ENCODE measurements at regions not wholly inside any gene's neighbourhood (a gene's known extent, or its start where the extent isn't known, plus 50 kb on each side); places are given as distances from the start of the nearest gene placed in this dataset.

DNA sequence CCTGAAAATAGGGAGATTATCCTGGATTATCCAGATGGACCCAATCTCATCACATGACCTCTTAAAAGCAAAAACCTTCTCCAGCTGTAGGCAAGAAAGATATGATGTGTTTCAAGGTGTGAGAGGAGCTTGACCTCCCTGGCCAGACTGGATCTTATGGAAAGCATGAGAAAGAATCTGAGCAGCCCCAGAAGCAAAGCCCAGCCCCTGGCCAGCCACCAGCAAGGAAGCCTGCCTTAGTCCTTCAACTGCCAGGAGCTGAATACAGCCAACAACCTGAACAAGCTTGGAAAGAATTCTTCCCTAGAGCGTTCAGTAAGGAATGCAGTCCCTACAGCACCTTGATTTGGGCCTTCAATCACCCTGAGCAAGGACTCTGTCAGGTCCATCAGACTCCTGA, 375.0 kb upstream of the CHRM3 start:
- H3K27ac ChIP-seq (ENCODE audit: low read depth, low read length), result no peak overlapping the region
- H3K9me3 ChIP-seq (ENCODE audit: insufficient read depth, low read depth, low read length), result no peaks in the 10 kb centered on the region
- TF ChIP-seq, protein P1, sequence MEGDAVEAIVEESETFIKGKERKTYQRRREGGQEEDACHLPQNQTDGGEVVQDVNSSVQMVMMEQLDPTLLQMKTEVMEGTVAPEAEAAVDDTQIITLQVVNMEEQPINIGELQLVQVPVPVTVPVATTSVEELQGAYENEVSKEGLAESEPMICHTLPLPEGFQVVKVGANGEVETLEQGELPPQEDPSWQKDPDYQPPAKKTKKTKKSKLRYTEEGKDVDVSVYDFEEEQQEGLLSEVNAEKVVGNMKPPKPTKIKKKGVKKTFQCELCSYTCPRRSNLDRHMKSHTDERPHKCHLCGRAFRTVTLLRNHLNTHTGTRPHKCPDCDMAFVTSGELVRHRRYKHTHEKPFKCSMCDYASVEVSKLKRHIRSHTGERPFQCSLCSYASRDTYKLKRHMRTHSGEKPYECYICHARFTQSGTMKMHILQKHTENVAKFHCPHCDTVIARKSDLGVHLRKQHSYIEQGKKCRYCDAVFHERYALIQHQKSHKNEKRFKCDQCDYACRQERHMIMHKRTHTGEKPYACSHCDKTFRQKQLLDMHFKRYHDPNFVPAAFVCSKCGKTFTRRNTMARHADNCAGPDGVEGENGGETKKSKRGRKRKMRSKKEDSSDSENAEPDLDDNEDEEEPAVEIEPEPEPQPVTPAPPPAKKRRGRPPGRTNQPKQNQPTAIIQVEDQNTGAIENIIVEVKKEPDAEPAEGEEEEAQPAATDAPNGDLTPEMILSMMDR (IDR thresholded peaks at IDR 0.05; ENCODE audit: insufficient read depth, low read depth, low read length), result no peak
- TF ChIP-seq EZH2 (IDR thresholded peaks at IDR 0.05; ENCODE audit: insufficient read depth, low read length), result no peak
- H3K4me3 ChIP-seq (ENCODE audit: insufficient read depth, low read depth, low read length), result no peak overlapping the region
- no peak overlapping the region for H3K4me2 ChIP-seq (ENCODE audit: low read length)
- H3K4me1 ChIP-seq (ENCODE audit: insufficient read depth, low read length), result no peaks in the 10 kb centered on the region
- Mint-ChIP-seq H3K27ac (ENCODE audit: unreplicated experiment) (no peak overlapping the region), H3K36me3 (ENCODE audit: low read depth, unreplicated experiment) (no peaks in the 10 kb centered on the region), H3K27me3 (ENCODE audit: low read depth, unreplicated experiment) (no peaks in the 10 kb centered on the region), H3K4me1 (ENCODE audit: low read depth, unreplicated experiment) (no peaks in the 10 kb centered on the region), H3K9me3 (ENCODE audit: unreplicated experiment) (no peaks in the 10 kb centered on the region), H3K4me3 (ENCODE audit: unreplicated experiment) (no peak overlapping the region)
- FAIRE-seq (no peak), DNase-seq (ENCODE audit: low read depth) (no peak)
- H3K9ac ChIP-seq (ENCODE audit: low read length), result no peak overlapping the region
- H3K36me3 ChIP-seq (ENCODE audit: insufficient read depth, low read length), result no peaks in the 10 kb centered on the region
- no peaks in the 10 kb centered on the region for H3K27me3 ChIP-seq (ENCODE audit: insufficient read depth, low read length)
- no peaks in the 10 kb centered on the region for H3K79me2 ChIP-seq (ENCODE audit: insufficient read depth, low read length)
- H4K20me1 ChIP-seq (ENCODE audit: insufficient read depth, low read length), result no peaks in the 10 kb centered on the region
- H2AFZ ChIP-seq (ENCODE audit: low read depth, low read length), result no peak overlapping the region

- H3K4me1 ChIP-seq (ENCODE audit: insufficient read depth, low read length), result no peaks in the 10 kb centered on the region
- H3K27me3 Mint-ChIP-seq (ENCODE audit: low read depth, unreplicated experiment), result no peaks in the 10 kb centered on the region
These were observed 377.8 kb upstream of the CHRM3 start for GRCh38 chr1:239008568-239008967.

DNA sequence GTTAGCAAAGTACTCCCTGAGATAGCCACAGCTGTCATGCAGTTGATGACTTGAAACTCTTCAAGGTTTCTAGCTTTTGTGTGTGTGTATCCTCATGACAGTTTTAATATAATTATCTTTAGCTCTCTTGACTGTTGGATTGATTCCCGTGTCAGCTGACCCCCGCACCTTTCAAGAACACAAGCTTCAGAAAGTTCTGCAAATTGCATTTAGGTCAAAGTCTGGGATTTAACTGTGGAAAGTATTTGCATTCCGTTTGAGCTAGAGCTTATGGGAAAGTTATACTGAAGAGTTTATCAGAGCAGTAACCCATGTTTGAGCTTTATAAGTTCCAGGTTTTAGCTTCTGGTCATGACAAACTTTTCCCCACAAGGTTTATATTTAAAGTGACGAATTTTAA, 380.1 kb upstream of the CHRM3 start:
- Histone ChIP-seq H2AFZ (ENCODE audit: low read depth, low read length) (no peak overlapping the region), H3K27ac (ENCODE audit: low read depth, low read length) (no peak overlapping the region), H3K4me2 (ENCODE audit: low read length) (no peak overlapping the region), H3K27me3 (ENCODE audit: insufficient read depth, low read length) (no peaks in the 10 kb centered on the region), H3K9me3 (ENCODE audit: insufficient read depth, low read depth, low read length) (no peaks in the 10 kb centered on the region), H3K4me3 (ENCODE audit: insufficient read depth, low read depth, low read length) (no peak overlapping the region), H3K79me2 (ENCODE audit: insufficient read depth, low read length) (no peaks in the 10 kb centered on the region), H3K9ac (ENCODE audit: low read length) (no peak overlapping the region), H4K20me1 (ENCODE audit: insufficient read depth, low read length) (no peaks in the 10 kb centered on the region), H3K4me1 (ENCODE audit: insufficient read depth, low read length) (no peaks in the 10 kb centered on the region), H3K36me3 (ENCODE audit: insufficient read depth, low read length) (no peaks in the 10 kb centered on the region)
- TF ChIP-seq EZH2 (IDR thresholded peaks at IDR 0.05; ENCODE audit: insufficient read depth, low read length), result no peak
- TF ChIP-seq, protein P1 (IDR thresholded peaks at IDR 0.05; ENCODE audit: insufficient read depth, low read depth, low read length), result no peak
- Mint-ChIP-seq H3K27me3 (ENCODE audit: low read depth, unreplicated experiment) (no peaks in the 10 kb centered on the region), H3K9me3 (ENCODE audit: unreplicated experiment) (no peaks in the 10 kb centered on the region), H3K4me3 (ENCODE audit: unreplicated experiment) (no peak overlapping the region), H3K27ac (ENCODE audit: unreplicated experiment) (no peak overlapping the region), H3K4me1 (ENCODE audit: low read depth, unreplicated experiment) (no peaks in the 10 kb centered on the region), H3K36me3 (ENCODE audit: low read depth, unreplicated experiment) (no peaks in the 10 kb centered on the region)
- FAIRE-seq (no peak), DNase-seq (ENCODE audit: low read depth) (no peak)

More at GRCh38 chr1:239008568-239008967, 377.8 kb upstream of the CHRM3 start:
- H3K27me3 ChIP-seq (ENCODE audit: insufficient read depth, low read length), result no peaks in the 10 kb centered on the region
- no peaks in the 10 kb centered on the region for H4K20me1 ChIP-seq (ENCODE audit: insufficient read depth, low read length)
- DNase-seq (ENCODE audit: low read depth) (no peak), FAIRE-seq (no peak)
- H3K79me2 ChIP-seq (ENCODE audit: insufficient read depth, low read length), result no peaks in the 10 kb centered on the region
- no peak overlapping the region for H3K4me3 ChIP-seq (ENCODE audit: insufficient read depth, low read depth, low read length)
- no peaks in the 10 kb centered on the region for H3K9me3 ChIP-seq (ENCODE audit: insufficient read depth, low read depth, low read length)
- Mint-ChIP-seq H3K4me3 (ENCODE audit: unreplicated experiment) (no peak overlapping the region), H3K9me3 (ENCODE audit: unreplicated experiment) (no peaks in the 10 kb centered on the region), H3K4me1 (ENCODE audit: low read depth, unreplicated experiment) (no peaks in the 10 kb centered on the region), H3K27ac (ENCODE audit: unreplicated experiment) (no peak overlapping the region), H3K36me3 (ENCODE audit: low read depth, unreplicated experiment) (no peaks in the 10 kb centered on the region)
- no peaks in the 10 kb centered on the region for H3K36me3 ChIP-seq (ENCODE audit: insufficient read depth, low read length)
- no peak overlapping the region for H3K9ac ChIP-seq (ENCODE audit: low read length)
- TF ChIP-seq, protein P1 (IDR thresholded peaks at IDR 0.05; ENCODE audit: insufficient read depth, low read depth, low read length), result no peak
- TF ChIP-seq EZH2 (IDR thresholded peaks at IDR 0.05; ENCODE audit: insufficient read depth, low read length), result no peak
- no peak overlapping the region for H2AFZ ChIP-seq (ENCODE audit: low read depth, low read length)
- H3K4me2 ChIP-seq (ENCODE audit: low read length), result no peak overlapping the region
- H3K27ac ChIP-seq (ENCODE audit: low read depth, low read length), result no peak overlapping the region

Measured in astrocyte (in vitro differentiated cells and primary cell).